ENCODE measurements at regions not wholly inside any gene's neighbourhood (a gene's known extent, or its start where the extent isn't known, plus 50 kb on each side); places are given as distances from the start of the nearest gene placed in this dataset.
A peak's percentile ranks its signal among the peaks of the same experiment; 100 is the strongest.
"Not testable (repeated sequence)": the region's sequence is repeated elsewhere in the genome, so short reads cannot be mapped to it uniquely, and the experiment has no call there.

- H3K4me3 ChIP-seq (ENCODE audit: low read length); H3K4me1 ChIP-seq (ENCODE audit: insufficient read depth, low read length); H3K27me3 ChIP-seq (ENCODE audit: insufficient read depth, low read length); H3K9ac ChIP-seq (ENCODE audit: low read depth, low read length); H3K27ac ChIP-seq (ENCODE audit: low read depth, low read length); H3K36me3 ChIP-seq (ENCODE audit: insufficient read depth, low read length); H3K9me3 ChIP-seq (ENCODE audit: insufficient read depth, low read depth, low read length): not testable (repeated sequence)
These were observed 72.4 kb downstream of the HNRNPD start for GRCh38 chr4:82301390-82301789.

GRCh38 chr4:82293304-82293703, 80.5 kb downstream of the HNRNPD start:
- no peaks in the 10 kb centered on the region for H3K36me3 ChIP-seq (ENCODE audit: insufficient read depth, low read length)
- H3K9ac ChIP-seq (ENCODE audit: low read depth, low read length): no peak overlapping the region
- no peaks in the 10 kb centered on the region for H3K9me3 ChIP-seq (ENCODE audit: insufficient read depth, low read depth, low read length)
- WGBS: 88% methylated on average over 1 of the region's 2 CpGs
- no peaks in the 10 kb centered on the region for H3K4me1 ChIP-seq (ENCODE audit: insufficient read depth, low read length)
- H3K27ac ChIP-seq (ENCODE audit: low read depth, low read length): no peak overlapping the region
- no peak overlapping the region for H3K4me3 ChIP-seq (ENCODE audit: low read length)
- no peaks in the 10 kb centered on the region for H3K27me3 ChIP-seq (ENCODE audit: insufficient read depth, low read length)

- Histone ChIP-seq H3K4me3 (ENCODE audit: low read length) (no peak overlapping the region), H3K36me3 (ENCODE audit: insufficient read depth, low read length) (no peaks in the 10 kb centered on the region), H3K27me3 (ENCODE audit: insufficient read depth, low read length) (peaks cover 6% of the 10 kb centered on the region; the same call in 1 of the 2 replicates), H3K27ac (ENCODE audit: low read depth, low read length) (no peak overlapping the region), H3K4me1 (ENCODE audit: insufficient read depth, low read length) (no peaks in the 10 kb centered on the region), H3K9me3 (ENCODE audit: insufficient read depth, low read depth, low read length) (no peaks in the 10 kb centered on the region), H3K9ac (ENCODE audit: low read depth, low read length) (no peak overlapping the region)
- WGBS: 85% methylated on average over 5 of the region's 5 CpGs
These were observed 86.1 kb downstream of the HNRNPD start for GRCh38 chr4:82287720-82288119.

- Histone ChIP-seq H3K27me3 (ENCODE audit: insufficient read depth, low read length) (peaks cover 6% of the 10 kb centered on the region; the same call in 1 of the 2 replicates), H3K9me3 (ENCODE audit: insufficient read depth, low read depth, low read length) (no peaks in the 10 kb centered on the region), H3K4me1 (ENCODE audit: insufficient read depth, low read length) (no peaks in the 10 kb centered on the region), H3K36me3 (ENCODE audit: insufficient read depth, low read length) (no peaks in the 10 kb centered on the region), H3K9ac (ENCODE audit: low read depth, low read length) (no peak overlapping the region), H3K4me3 (ENCODE audit: low read length) (peak overlapping the region; percentile 58), H3K27ac (ENCODE audit: low read depth, low read length) (peak overlapping the region; percentile 72; the same call in 1 of the 2 replicates)
- 4% methylated on average over 61 of the region's 61 CpGs for WGBS
These were observed 88.7 kb downstream of the HNRNPD start for GRCh38 chr4:82284858-82285805.

GRCh38 chr4:82284475-82284857, 89.3 kb downstream of the HNRNPD start:
- 6% methylated on average over 7 of the region's 9 CpGs for WGBS
- Histone ChIP-seq H3K27ac (ENCODE audit: low read depth, low read length) (no peak overlapping the region), H3K9me3 (ENCODE audit: insufficient read depth, low read depth, low read length) (no peaks in the 10 kb centered on the region), H3K4me3 (ENCODE audit: low read length) (peak overlapping the region; percentile 58), H3K27me3 (ENCODE audit: insufficient read depth, low read length) (peaks cover 6% of the 10 kb centered on the region; the same call in 1 of the 2 replicates), H3K9ac (ENCODE audit: low read depth, low read length) (no peak overlapping the region), H3K36me3 (ENCODE audit: insufficient read depth, low read length) (no peaks in the 10 kb centered on the region), H3K4me1 (ENCODE audit: insufficient read depth, low read length) (no peaks in the 10 kb centered on the region)

GRCh38 chr4:82282875-82283274, 90.9 kb downstream of the HNRNPD start:
- Histone ChIP-seq H3K9me3 (ENCODE audit: insufficient read depth, low read depth, low read length) (no peaks in the 10 kb centered on the region), H3K4me3 (ENCODE audit: low read length) (no peak overlapping the region), H3K9ac (ENCODE audit: low read depth, low read length) (no peak overlapping the region), H3K27me3 (ENCODE audit: insufficient read depth, low read length) (peaks cover 6% of the 10 kb centered on the region; the same call in 1 of the 2 replicates), H3K36me3 (ENCODE audit: insufficient read depth, low read length) (no peaks in the 10 kb centered on the region), H3K4me1 (ENCODE audit: insufficient read depth, low read length) (no peaks in the 10 kb centered on the region), H3K27ac (ENCODE audit: low read depth, low read length) (no peak overlapping the region)
- WGBS: 88% methylated on average over 1 of the region's 2 CpGs

GRCh38 chr4:82279550-82279949, 94.2 kb downstream of the HNRNPD start:
- H3K9ac ChIP-seq (ENCODE audit: low read depth, low read length); H3K27me3 ChIP-seq (ENCODE audit: insufficient read depth, low read length); H3K4me1 ChIP-seq (ENCODE audit: insufficient read depth, low read length); H3K36me3 ChIP-seq (ENCODE audit: insufficient read depth, low read length); H3K27ac ChIP-seq (ENCODE audit: low read depth, low read length); H3K9me3 ChIP-seq (ENCODE audit: insufficient read depth, low read depth, low read length); H3K4me3 ChIP-seq (ENCODE audit: low read length): not testable (repeated sequence)
- WGBS: 100% methylated on average over 2 of the region's 4 CpGs

- Histone ChIP-seq H3K36me3 (ENCODE audit: insufficient read depth, low read length) (no peaks in the 10 kb centered on the region), H3K4me1 (ENCODE audit: insufficient read depth, low read length) (0 out of 2 replicates have a peak, but pooled peaks cover 4% of the 10 kb centered on the region), H3K4me3 (ENCODE audit: low read length) (no peak overlapping the region), H3K9me3 (ENCODE audit: insufficient read depth, low read depth, low read length) (no peaks in the 10 kb centered on the region), H3K27ac (ENCODE audit: low read depth, low read length) (no peak overlapping the region), H3K9ac (ENCODE audit: low read depth, low read length) (no peak overlapping the region), H3K27me3 (ENCODE audit: insufficient read depth, low read length) (no peaks in the 10 kb centered on the region)
- WGBS: 91% methylated on average over 2 of the region's 2 CpGs
These were observed 97.5 kb downstream of the HNRNPD start for GRCh38 chr4:82276332-82276640.

- H3K27me3 ChIP-seq (ENCODE audit: insufficient read depth, low read length): no peaks in the 10 kb centered on the region
- H3K36me3 ChIP-seq (ENCODE audit: insufficient read depth, low read length): no peaks in the 10 kb centered on the region
- H3K27ac ChIP-seq (ENCODE audit: low read depth, low read length): no peak overlapping the region
- no peak overlapping the region for H3K4me3 ChIP-seq (ENCODE audit: low read length)
- no peaks in the 10 kb centered on the region for H3K9me3 ChIP-seq (ENCODE audit: insufficient read depth, low read depth, low read length)
- 0 out of 2 replicates have a peak, but pooled peaks cover 4% of the 10 kb centered on the region for H3K4me1 ChIP-seq (ENCODE audit: insufficient read depth, low read length)
- no peak overlapping the region for H3K9ac ChIP-seq (ENCODE audit: low read depth, low read length)
- WGBS: 82% methylated on average over 9 of the region's 9 CpGs
These were observed 98.1 kb downstream of the HNRNPD start for GRCh38 chr4:82275431-82276331.

GRCh38 chr4:82274700-82275099, 99.1 kb downstream of the HNRNPD start:
- 92% methylated on average over 5 of the region's 7 CpGs for WGBS

GRCh38 chr4:82272523-82272922, 101.3 kb downstream of the HNRNPD start:
- not testable (repeated sequence) for H3K9me3 ChIP-seq (ENCODE audit: insufficient read depth, low read depth, low read length); H3K9ac ChIP-seq (ENCODE audit: low read depth, low read length); H3K4me3 ChIP-seq (ENCODE audit: low read length); H3K36me3 ChIP-seq (ENCODE audit: insufficient read depth, low read length); H3K27ac ChIP-seq (ENCODE audit: low read depth, low read length); H3K27me3 ChIP-seq (ENCODE audit: insufficient read depth, low read length)
- H3K4me1 ChIP-seq (ENCODE audit: insufficient read depth, low read length): peaks cover 12% of the 10 kb centered on the region
- 90% methylated on average over 4 of the region's 4 CpGs for WGBS

More at GRCh38 chr4:82274700-82275099, 99.1 kb downstream of the HNRNPD start:
- not testable (repeated sequence) for H3K27ac ChIP-seq (ENCODE audit: low read depth, low read length); H3K36me3 ChIP-seq (ENCODE audit: insufficient read depth, low read length); H3K4me1 ChIP-seq (ENCODE audit: insufficient read depth, low read length); H3K27me3 ChIP-seq (ENCODE audit: insufficient read depth, low read length); H3K9ac ChIP-seq (ENCODE audit: low read depth, low read length); H3K9me3 ChIP-seq (ENCODE audit: insufficient read depth, low read depth, low read length); H3K4me3 ChIP-seq (ENCODE audit: low read length)

Data from HUES64 (cell line).